HG03097 (cell line): ENCODE measurements at regions not wholly inside any gene's neighbourhood (a gene's known extent, or its start where the extent isn't known, plus 50 kb on each side); places are given as distances from the start of the nearest gene placed in this dataset.

Source experiments
- ATAC-seq: cut with Tn5 transposase; IDR thresholded peaks from one replicate; pipeline ENCODE4 v1.9.1; 2021; ENCODE audit not compliant: unreplicated experiment, low FRiP score

DNA sequence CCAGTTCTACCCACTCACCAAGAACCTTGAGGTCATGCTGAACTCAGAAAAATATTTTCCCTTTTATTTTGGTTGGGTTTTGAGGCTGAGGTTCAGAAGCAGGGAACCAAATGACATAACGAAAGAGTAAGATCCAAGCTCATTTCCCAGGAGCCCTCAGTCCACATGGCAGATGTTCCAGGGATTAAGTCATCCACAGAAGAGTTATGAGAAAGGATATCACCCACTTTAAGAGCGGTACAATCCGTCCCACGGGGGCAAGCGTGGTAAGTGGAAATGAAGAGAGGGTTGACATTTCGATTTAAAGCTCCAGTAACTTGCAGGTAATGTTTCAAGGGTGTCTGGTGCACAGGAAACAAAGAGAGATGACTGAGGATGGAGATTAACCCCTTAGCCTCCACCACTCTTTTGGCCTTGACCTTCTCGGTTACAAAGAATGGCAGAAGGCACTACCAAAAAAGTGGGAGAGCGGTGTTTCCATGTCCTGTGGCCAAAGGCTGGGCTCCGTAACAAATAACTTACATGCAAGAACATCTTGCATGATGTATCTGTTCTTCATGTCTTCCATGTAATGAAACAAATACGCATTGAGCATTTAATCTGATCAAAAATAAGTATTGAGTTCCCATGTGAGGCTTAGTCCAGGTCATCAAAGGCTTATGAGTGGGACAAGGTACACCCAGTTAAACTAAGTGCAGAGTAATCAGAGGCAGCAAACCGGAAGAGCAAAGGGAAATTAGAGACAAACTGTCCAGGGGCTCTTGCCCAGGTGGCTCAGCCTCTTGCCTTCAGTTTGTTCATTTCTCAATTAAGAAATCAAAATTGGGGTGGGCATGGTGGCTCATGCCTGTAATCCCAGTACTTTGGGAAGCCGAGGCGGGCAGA lies 241.4 kb downstream of the TOMM20 start:
- no peak for ATAC-seq

DNA sequence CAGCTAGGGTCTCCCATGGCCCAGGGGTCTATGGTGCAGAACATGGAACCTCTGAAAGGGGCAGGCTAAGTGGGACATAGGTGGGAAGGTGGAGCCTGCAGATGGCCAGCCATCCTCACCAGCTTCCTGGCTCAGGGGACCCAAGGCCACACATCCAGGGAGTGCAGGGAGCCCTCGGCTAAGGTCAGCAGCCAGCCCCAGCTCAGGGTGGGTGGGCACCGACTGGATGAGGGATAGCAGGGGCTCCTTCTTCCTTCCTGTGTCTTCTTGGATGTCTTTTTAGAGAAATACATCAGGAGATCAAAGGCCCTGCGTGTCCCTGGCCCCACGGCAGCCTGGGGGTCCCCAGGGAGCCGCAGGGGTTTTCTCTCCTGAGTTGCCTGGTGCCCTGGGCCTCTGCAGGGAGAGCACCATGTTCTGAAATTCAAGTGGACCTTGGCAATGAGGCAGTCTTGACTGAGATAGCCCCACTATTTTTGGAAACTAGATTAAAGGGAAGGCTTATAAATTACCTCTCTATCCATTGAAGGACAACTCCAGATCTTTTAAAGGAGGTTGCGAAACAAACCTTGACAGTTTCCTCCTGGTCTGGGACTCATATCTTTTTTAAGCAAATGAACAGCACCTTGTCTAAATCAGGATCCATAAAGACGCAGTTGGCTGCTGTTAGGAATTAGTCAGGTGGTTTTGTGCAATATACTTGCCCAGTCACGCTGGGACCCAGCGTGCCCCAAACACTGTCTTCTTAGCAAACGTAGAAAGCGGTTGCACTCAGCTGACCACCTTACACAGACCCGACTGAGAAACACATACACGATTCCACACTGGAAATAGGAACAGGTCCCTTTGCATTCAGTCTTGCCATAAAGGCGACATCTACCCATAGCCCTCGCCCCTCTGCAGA lies 242.3 kb downstream of the TOMM20 start:
- no peak for ATAC-seq

DNA sequence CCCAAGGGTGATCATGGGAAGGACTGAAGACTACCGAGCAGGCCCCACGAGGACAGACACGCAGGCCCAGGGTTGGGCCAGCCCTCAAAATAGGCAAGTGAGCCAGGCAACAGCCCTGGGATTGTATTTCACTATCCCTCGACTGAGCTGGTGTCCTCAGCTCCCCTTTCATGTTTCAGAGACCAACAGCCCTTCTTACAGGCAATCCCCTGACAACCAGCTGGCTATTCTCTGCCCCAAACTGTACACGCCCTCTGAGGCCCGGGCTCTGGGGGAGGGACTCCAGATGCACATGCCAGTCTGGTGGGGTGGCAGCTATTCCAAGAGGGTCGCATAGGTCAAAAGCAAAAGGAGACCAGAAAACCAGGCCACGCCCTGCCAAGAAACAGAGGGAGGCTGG lies 243.0 kb downstream of the TOMM20 start:
- no peak for ATAC-seq

DNA sequence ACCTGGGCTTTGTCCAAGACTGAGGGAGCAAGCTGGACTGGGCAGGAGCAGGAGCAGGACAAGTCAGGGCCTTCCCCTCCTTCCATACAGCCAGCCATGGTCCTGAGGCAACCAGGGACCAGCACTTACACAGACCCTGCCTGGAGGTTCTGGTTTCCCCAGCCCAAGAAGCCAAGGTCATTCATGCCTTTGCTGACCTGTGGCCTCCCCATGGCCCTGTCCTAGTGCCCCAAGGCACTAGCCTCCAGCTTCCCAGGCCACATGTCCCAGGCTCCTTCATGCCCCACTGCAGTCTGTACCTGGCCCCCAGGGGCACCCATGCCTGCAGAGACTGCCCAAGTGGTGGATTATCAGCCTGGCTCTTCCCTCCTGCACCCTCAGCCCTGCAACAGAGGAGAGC lies 243.9 kb downstream of the TOMM20 start:
- no peak for ATAC-seq

DNA sequence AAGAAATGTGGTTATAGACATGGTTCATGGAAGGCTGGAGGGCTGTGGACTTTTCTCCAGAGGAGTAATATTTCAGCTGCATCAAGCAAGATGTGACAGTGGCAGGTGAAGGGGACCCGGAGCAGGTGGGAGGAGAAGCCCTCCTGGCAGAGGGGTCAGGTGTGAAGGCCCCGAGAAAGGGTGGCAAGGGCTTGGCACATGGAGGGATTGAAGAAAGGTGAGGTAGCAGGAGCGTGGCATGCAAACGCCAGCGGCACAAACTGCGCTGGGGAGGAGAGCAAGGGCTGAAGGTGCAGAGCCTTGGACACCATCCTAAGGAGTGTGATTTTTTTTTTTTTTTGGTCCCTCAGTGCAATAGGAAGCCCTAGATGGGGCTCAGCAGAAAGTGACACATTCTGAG lies 244.6 kb downstream of the TOMM20 start:
- ATAC-seq = no peak

DNA sequence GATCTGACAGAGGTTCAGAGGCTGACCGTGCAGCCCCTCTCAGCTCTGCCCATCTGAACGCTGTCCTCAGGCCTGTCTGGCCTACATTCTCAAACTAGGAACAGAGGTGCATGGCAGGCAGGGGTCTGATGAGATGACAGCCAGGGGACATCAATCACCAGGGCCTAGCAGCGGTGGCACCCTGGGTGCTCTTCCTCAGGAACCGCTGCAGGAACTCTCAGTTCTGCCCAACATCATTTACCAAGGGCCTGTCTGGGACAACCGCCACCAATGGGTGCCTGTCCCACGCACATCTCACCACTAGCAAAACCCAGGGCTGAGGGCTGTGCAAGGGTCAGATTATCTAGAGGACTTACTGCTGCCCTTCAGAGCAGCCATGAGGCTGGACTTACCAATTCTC lies 245.7 kb downstream of the TOMM20 start:
- ATAC-seq = no peak

DNA sequence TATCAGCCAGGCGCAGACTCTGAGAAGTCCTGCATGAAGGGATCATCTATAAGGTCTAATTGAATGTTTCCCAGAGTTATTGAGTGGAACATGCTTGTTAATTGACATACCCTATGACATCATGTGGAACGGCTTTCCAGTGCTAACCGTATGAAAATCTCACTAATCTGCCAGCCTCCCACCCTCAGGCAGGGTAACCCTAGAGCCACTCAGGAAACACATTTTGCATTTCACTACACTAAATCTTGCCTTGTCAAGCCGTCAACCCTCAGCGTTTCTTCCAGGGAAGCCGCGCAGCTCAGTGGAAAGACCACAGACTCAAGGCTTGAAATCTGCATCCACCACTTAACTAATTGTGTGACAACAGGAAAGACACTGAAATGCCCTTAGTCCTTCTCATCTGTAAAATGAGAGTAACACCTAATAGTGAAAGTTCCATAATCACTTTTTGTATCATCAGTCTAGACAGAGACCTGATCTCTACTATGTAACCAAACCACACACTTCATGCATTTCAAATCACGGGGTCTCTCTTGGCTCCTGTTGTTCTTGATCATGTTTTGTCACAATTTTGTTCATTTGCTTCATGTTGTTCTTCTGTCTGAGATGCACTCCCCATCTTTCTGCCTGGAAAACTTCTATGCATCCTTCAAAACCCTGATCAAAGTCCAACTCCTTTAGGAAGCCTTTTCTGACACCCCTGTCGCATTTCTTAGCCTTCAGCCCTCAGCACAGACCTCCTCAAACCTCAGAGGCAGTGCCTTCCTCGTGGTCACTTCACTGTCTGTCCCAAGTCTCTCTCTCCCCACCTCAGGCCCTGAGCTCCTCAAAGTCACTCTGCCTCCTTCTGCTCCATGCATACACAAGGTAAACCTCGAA lies 246.5 kb downstream of the TOMM20 start:
- ATAC-seq = peak; percentile 75

DNA sequence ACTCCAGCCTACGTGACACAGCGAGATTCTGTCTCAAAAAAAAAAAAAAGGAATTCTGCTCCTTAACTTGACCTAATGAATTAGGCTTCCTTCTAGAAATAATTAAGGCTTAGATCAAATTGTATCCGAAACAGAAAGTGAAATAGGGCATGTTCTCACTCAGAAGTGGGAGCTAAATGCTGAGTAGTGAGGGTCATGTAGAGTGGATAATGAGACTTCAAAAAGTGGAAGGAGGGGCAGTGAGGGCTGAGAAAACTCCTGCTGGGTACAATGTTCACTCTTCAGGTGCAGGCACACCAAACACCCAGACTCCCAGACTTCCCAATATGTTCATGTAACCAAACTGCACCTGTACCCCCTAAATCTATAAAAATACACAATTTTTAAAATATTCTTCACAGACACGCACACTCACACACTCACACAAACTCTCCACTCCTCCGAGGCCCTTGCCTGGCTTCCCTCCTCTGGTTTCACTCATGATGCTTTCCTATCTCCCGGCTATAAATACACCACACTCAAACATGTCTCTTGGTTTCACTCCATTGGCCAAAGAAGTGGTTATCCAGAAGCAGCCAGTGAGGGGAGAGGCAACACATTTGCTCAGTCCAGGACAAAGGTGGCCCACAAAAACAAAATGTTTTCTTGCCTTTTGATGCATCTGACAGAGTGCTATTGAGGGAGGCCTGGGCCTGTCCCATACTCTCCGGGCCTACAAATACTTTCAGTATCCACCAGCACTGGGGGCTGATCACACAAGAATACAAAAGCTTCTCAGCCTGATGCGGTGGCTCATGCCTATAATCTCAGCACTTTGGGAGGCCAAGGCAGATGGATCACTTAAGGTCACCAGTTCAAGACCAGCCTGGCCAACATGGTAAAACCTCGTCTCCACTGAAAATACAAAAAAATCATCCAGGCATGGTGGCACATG lies 249.2 kb downstream of the TOMM20 start:
- ATAC-seq = no peak

DNA sequence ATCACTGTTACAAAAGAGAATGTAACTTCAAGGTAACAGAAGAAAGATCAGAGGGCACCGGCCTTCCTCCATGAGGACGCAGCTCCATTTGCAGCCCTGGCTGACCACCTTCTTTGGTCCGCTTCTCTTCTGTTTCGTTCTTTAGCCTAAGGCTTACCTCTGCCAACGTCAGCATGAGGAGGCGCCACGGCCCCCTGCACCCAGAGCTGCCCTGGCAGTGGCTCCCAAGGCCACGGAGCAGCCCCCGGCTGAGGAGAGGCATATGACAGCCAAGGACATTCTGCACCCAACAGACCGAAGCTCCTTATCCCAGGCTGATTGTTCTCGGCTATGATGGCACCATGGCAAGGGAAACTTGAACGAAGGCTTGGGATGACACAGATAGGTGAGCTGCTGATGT lies 250.3 kb downstream of the TOMM20 start:
- ATAC-seq = no peak

DNA sequence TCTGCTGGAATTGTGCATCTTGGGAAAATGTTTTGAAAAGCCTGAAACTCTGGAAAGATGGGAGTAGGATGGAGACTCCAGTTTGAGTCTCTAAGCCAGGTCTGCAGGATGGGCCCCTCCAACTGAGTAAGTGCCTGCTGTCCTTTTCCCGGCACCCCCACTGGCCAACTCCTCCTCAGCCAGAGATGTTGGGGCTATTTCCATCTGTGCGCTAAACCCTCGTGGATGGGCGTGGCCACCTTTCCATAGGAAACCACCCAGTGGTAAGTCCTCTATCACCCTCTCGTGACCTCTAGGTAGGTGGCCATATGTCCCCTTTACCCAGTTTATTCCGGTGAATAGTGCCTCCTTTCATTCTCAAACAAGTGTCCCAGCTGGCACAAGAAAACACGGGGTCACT lies 250.9 kb downstream of the TOMM20 start:
- ATAC-seq = no peak

DNA sequence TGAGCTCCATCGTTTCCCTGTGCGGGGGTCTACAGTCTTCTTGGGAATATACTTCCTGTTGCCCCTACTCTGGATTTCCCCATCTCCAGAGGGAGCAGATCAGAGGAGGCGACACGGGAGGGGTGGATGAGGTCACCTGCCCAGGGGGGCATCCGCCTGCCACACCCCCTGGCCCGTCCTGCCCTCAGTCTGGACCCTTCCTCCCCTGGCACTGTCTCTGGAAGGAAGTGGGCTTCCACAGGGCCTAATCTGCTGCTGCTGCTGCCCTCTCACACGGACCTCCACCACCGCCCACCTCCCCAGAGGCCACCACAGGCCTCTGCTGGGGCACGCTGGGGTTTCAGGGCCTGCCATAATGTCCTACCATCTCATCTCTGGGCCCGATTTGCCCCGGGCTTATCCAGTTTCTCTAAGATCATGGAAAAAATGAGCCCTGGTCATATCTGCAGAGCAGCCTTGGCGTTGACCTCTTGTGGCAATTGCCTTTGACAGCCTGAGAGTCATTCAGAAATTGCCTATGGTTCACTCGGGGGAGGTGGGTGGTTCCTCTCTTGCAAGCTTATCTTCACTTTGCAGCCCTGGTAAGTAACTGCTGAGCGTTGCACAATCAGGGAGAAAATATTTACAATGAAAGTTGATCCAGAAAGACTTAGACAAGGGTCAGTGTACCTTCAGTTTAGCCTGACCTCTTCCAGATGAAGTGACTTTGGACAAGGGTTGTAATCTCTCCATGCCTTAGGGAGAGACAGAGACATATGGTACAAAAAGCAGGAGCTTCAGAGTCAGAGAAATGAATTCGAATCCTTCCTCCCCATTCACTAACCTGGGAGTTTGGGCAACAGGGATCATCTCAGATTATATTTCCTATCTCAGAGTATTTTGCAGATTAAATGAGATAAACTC lies 252.4 kb downstream of the TOMM20 start:
- no peak for ATAC-seq

DNA sequence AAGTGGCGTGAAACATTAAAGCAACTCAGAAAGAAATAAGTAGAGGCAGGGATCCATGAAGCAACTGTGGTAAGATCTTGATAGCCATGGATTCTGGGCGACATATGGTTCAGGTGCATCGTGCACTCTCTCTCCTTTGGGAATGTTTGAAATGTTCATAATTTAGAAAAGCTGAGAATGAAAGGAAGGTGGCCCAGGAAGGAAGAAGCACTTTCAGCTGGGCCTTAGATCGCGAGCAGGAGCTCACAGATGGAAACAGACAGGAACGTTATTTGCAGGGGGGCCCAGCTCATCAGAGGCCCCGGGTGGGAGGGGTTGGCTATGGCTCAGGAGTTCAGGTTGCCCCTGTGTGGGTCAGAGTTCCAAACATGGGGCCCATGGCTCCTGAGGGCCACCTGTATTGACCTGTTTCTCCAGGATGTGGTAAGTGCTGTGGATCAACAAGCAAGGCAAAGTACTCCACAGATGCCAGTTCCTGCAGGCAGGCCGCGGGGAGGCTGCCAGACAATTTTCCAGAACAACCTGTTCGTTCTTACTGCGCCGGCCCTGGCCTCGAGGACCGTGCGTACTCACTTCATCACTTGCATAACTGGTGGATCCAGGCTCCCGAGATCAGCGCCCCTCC lies 253.2 kb downstream of the TOMM20 start:
- ATAC-seq = no peak

DNA sequence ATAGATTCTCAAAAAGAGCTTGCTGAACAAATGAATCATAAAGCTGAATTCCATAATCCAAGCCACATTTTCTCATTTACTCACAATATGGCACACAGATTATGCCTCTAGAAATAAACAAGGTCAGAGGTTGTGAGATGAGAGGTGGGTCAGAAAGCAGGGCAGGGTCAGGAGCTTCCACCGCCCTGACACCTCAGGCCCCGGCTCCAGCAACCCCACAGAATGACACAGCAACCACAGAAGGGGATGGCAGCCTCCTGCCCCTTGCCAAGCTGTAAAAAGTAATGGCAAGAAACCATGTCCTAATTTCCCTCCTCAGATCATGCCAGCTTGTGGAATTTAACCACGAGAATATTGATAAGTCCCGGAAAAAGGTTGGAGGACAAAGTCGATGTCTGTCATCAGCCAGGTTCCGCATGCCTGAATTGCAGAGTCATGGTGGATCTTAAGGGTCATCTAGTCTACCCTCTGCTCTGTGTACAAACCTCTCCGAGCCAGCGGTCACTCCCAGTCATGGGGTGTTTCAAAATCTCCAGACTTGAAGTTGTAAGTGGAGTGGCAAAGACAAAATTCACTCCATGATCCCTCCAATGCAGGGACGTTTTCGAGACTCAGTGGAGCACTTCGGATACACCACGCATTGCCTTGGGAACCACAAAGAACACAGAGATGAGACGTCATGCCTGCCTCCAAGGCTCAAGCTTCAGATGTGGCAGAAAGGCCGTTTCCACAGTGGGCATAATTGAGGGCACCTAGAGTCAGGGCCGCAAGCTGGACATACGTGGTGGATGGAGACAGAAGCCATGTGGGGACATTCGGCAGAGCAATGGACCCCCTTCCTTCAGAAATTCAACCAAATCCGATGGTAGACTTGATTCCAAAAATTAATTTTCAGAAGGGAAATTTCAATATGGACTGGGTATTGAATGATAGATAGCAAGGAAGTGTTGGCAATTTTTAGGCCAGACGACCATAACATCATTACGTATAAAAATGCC lies 254.0 kb downstream of the TOMM20 start:
- no peak for ATAC-seq

DNA sequence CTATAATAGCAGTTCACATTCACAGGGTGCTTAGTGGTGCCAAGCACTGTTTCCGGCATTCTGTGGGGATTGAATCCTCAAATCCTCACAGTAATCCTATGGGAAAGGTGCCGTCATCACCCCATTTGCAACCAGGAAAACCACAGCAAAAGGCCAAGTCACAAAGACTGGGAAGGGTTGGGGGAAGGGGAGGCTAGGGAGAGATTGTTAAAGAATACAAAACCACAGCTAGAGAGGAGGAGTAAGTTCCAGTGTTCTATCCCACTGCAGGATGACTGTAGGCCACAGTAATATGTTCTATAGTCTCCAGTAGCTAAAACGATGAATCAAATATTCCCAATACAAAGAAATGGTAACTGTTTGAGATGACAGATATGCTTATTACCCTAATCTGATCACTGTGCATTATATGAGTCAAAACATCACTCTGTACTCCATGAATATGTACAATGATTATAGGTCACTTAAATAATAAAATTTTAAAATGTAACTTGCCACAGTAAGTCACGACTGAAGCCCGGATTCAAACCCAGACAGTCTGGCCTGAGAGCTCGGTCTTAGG lies 256.8 kb downstream of the TOMM20 start:
- no peak for ATAC-seq

DNA sequence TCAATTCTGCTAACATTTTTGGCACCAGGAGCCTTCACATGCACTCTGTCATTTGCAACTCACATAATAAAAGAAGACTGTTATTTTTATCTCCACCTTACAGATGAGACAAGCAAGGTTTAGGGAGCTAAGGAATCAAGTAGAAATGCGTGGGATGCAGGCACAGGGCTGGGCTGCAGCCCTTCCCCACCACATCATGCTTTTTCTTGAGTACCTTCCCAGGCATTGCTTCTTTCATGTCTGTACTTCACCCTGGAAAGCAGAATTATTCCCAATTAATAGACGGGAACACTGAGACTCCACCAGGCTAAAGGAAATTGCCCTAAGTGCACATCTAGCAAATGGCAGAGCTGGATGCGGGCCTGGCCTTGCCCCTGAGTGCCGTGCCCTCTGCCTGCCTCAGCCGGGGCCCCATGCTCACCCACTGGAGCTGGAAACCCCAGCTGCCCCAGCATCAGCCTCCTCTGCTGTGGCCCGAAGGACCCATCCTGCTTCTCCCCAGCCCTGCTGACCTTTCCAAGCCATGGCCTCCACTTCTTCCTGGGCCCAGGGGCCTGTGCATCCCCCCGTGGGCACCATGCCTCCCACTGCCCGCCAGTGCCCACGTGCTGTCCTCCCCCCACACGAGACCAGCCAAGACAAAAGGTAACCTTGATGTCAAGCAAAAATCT lies 257.5 kb downstream of the TOMM20 start:
- no peak for ATAC-seq
